Epithelial cell of proximal tubule (primary cell): ENCODE measurements at regions not wholly inside any gene's neighbourhood (a gene's known extent, or its start where the extent isn't known, plus 50 kb on each side); places are given as distances from the start of the nearest gene placed in this dataset.
"Not testable (repeated sequence)": the region's sequence is repeated elsewhere in the genome, so short reads cannot be mapped to it uniquely, and the experiment has no call there.

Source experiments
- DNase-seq: peaks from one replicate; pipeline ENCODE4 v3.0.0-alpha.2; 2011; ENCODE audit warnings: low read depth
- H3K4me3 ChIP-seq: 2 replicates; pipeline ENCODE4 v1.5.1; 2011; ENCODE audit warnings: low read depth, mild to moderate bottlenecking, low read length
- TF ChIP-seq, protein P1 (sequence below): conservative IDR thresholded peaks from 2 replicates; pipeline ENCODE4 v1.5.1; 2012; ENCODE audit warnings: low read depth, mild to moderate bottlenecking, low read length

DNA sequence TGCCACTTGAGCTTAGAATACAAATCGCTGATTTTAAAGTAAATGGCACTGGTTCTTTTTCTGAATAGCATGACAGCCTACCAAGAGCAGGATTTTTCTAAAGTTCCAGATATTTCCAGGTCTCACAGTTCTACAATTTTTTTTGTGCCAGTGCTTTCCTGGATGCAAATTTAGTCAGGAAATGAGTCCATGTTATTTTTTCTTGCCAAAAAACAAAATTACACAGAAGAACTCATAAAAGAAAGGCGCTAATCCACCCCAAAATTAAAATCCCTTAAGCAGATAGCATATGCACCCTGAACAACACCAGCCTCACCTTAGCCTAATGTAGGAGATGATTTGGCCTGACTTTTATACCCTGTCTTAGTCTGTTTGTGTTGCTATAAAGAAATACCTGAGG, 86.4 kb upstream of the ARG1 start:
- H3K4me3 ChIP-seq: no peak overlapping the region
- TF ChIP-seq, protein P1, sequence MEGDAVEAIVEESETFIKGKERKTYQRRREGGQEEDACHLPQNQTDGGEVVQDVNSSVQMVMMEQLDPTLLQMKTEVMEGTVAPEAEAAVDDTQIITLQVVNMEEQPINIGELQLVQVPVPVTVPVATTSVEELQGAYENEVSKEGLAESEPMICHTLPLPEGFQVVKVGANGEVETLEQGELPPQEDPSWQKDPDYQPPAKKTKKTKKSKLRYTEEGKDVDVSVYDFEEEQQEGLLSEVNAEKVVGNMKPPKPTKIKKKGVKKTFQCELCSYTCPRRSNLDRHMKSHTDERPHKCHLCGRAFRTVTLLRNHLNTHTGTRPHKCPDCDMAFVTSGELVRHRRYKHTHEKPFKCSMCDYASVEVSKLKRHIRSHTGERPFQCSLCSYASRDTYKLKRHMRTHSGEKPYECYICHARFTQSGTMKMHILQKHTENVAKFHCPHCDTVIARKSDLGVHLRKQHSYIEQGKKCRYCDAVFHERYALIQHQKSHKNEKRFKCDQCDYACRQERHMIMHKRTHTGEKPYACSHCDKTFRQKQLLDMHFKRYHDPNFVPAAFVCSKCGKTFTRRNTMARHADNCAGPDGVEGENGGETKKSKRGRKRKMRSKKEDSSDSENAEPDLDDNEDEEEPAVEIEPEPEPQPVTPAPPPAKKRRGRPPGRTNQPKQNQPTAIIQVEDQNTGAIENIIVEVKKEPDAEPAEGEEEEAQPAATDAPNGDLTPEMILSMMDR: no peak
- no peak for DNase-seq

DNA sequence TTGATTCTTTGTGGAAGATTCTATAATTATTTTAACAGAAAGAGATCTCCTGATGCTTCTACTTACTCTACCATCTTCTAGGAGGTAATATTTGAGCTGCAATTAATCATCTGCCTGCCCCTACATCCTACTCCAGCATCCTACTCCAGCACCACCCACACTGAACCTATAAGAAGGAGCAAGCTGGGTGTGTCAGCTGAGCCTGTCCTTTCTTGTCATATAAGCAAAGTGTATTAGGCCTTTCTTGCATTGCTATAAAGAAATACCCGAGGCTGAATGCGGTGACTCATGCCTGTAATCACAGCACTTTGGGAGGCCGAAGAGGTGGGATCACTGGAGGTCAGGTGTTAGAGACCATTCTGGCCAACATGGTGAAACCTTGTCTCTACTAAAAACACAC, 84.2 kb upstream of the ARG1 start:
- no peak overlapping the region for H3K4me3 ChIP-seq
- TF ChIP-seq, protein P1: no peak
- no peak for DNase-seq

DNA sequence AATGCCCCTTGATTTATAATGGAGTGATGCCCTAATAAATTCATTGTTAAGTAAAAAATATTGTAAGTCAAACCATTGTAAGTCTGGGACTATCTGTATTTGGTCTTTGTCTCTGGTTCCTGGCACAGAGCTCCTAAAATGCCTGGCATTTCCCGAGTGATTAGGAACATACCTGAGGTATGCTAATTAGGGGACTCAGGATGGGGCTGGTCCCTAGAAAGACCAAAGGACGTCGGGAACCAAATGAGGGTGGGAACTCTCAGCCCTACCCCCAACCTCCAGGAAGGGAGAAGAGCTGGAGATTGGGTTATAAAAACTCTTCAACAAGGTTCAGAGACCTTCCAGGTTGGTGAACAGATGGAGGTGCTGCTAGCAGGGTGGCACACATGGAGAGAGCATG, 82.6 kb upstream of the ARG1 start:
- TF ChIP-seq, protein P1: no peak
- DNase-seq: no peak
- H3K4me3 ChIP-seq: no peak overlapping the region

DNA sequence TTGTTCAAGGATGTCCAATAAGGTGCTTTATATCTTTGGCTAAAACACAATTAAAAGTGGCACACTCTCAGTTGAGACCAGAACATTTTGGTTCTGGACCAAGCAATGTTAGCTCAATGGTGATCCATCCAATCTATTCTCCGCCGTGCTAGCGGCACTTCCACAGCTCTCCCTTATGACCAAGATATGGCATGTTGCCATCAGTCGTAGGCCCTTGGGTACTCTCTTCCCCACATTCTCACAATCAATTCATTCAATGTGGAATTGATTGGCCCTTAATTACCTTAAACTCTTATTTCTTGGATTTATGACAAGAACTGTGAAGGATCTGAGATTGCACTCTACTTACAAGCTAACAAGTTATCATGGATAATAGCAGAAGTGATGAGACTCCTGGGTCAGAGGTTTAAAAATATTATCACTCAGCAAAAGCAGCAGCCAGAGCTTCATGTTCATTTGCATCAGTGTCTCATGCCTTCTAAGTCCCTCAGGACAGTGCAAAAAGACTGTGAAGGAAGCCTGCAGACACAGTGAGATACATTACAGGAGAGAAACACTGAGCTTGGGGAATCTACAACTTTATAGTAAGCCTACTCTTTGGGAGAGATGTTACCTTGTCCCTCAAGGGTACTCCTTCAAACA, 80.0 kb upstream of the ARG1 start:
- no peak overlapping the region for H3K4me3 ChIP-seq
- TF ChIP-seq, protein P1: no peak
- DNase-seq: no peak

DNA sequence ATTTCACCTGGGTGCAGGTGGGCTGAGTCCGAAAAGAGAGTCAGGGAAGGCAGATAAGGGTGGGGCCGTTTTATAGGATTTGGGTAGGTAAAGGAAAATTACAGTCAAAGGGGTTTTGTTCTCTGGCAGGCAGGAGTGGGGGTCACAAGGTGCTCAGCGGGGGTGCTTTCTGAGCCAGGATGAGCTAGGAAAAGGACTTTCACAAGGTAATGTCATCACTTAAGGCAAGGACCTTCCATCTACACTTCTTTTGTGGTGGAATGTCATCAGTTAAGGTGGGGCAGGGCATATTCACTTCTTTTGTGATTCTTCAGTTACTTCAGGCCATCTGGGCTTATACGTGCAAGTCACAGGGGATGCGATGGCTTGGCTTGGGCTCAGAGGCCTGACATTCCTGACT, 68.6 kb upstream of the ARG1 start:
- not testable (repeated sequence) for DNase-seq, H3K4me3 ChIP-seq

DNA sequence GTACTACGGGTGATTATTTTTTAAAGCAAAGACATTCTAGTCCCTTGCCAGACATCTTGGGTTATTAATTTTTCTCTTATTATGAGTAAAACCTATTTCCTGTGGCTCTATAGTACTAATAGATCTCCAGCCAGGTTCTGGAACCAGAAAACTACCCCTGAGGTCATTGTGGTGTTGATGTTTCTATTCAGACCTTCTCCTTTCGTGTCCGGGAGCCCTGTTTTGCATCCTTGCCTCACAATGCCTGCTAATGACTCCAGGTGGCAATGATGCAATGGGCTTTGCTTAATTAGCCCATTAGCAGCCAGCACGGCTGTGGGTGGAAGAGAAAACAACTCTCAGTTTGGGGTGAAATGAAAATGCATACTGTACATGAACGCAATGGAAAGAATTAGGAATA, 62.9 kb upstream of the ARG1 start:
- H3K4me3 ChIP-seq: no peak overlapping the region
- no peak for DNase-seq
- TF ChIP-seq, protein P1: no peak

DNA sequence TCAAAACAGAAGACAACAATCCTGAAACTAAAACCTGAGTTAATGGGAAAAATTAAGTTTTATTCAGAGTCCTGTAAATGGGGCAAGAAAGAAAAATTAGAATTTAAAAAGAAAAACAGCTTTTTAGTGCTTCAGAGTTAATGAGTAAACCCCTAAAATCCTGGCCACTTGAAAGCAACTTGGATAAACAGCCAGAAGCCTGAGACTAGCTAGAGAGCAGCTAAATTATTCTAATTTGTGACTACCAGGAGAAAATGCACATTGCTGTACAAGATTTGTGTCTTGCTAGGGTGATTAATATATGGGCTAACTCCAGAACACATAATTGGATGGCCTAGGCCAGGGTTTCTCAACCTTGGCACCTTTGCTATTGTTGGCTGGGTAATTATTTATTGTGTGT, 62.4 kb upstream of the ARG1 start:
- H3K4me3 ChIP-seq: no peak overlapping the region
- TF ChIP-seq, protein P1: no peak
- DNase-seq: no peak
